ENCODE measurements at regions not wholly inside any gene's neighbourhood (a gene's known extent, or its start where the extent isn't known, plus 50 kb on each side); places are given as distances from the start of the nearest gene placed in this dataset.

DNA sequence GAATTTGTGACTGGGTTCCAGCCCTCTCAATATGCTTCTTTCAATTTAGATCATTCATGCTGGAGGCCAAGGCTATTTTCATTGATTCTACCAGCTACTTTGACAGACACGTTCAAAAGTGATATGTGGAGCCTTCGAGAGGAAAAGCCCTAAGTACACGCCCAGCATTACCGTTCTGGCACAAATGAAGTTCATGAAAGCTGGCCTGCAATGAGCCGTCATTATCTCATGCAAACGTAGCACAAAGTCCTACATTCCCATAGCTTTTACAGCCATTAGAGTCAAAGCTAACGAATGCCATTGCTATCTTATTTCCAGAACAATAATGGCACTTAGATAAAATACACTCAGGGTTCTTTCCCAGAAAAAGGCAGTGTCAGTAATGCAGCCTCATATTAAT is 1237.6 kb downstream of the EFNB2 start:
- no peak for DNase-seq (ENCODE audit: low spot score)

DNA sequence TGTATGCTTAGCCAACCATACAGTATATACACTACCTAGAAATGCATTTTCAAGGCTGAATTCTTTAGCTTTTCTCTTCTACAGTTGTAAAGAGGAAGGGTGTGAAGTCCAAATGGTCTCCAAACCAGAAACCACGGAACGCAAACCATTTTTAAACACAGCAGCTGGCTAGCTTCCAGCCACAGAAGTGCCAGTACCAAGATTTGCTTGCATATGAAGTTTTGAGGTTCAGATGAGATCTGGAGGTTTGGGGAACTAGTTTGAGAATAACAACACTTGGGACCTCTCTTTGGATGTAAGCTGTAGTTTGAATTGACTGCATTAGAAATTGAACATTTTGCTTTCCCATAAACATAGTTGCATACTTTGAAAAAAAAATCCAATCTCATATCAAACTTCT is 1243.5 kb downstream of the EFNB2 start:
- DNase-seq (ENCODE audit: low spot score) = no peak

DNA sequence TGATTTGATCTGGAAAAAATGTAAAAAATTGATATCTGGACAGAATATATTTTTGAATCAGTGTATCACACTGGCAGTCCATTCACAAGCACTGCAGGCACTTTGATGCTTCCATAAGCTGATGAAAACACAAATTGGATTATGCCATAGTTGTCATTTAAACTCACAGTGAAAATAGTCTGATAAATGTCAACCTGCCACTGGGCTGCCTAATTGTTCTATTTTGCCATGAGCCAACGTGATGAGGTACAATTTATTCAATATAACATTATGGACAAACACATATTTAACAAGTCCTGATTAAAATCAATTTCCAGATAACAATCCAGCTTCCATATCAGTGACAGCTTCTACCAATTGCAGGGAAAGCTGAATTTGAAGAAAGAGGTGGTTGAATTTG is 1244.9 kb downstream of the EFNB2 start:
- DNase-seq (ENCODE audit: low spot score) = no peak

DNA sequence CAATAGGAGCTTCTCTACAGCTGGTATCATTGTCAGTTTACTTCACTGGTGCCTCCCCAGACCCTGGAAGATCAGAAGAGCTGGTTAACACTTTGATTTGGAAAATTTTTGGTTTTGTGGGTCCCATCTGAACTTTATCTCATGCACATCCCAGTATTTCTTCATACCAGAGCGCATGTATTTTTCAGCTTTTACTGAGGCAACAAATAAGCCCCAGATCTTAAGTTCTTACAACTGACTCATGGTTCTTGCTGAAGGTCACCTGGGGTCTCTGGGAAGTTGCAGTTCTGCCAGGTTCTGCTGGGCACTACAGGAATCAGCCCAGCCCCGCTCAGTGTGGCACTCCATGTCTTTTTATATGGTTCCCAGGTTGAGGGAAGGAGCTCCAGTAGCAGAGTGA is 1249.9 kb downstream of the EFNB2 start:
- no peak for DNase-seq (ENCODE audit: low spot score)

DNA sequence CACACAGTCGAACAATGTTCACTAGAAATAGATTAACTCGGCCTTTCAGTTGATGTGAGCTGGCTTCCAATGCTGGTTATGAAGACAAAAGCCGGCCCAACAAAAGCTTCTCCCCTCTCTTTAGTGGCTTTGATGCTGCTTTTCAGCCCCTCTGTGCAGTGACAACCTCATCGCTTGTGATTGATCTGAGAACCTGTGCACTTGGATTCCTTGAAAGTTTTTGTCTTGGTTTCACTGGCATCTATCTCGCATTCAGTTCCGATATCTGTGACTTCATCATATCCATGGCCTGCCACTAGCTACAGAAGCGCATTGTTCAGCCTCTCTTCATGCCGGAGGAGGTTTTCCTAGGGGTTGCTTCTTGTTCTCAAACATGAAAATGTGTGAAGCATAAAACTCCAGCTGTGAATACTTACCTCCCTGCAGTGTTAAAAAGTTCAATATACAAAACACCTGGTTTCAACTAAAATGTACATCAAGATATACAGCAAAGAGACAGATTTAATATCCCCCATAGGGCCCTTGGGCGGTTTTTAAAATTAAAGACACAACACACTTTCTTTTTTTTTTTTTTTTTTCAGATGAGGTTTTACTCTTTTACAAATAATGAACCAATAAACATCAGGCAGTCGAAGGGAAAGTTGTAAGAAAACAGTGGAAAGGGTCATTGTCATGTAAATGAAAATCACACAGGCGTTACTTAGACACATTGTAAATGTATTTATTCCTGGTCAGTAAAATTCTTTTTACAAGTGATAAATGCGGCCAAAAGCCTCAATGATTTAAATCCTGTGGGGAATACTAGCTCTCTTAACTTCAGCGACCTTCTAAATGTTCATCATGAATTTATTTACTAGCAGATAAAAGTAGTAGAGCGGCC is 1252.8 kb downstream of the EFNB2 start:
- DNase-seq (ENCODE audit: low spot score) = no peak

DNA sequence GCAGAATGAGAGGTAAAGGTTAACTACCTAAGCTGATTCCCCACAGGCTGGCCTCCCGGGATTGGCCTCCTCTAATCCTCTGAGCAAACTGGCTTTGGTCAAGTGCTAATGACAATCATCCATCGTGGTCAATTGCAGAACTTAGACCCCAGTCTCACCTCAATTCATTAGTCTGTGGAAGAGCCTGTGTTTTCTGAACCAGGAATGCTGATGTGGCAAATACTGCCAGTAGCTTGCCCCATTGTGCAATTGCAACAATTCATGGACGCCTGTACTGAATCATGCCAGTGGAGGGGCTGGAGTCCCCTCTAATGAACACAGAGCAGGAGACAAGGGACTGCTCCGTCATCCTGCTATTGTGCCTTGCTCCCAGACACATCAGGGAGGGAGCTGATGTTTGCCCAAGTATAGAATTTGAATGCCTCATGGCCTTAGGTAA is 1256.5 kb downstream of the EFNB2 start:
- no peak for DNase-seq (ENCODE audit: low spot score)

DNA sequence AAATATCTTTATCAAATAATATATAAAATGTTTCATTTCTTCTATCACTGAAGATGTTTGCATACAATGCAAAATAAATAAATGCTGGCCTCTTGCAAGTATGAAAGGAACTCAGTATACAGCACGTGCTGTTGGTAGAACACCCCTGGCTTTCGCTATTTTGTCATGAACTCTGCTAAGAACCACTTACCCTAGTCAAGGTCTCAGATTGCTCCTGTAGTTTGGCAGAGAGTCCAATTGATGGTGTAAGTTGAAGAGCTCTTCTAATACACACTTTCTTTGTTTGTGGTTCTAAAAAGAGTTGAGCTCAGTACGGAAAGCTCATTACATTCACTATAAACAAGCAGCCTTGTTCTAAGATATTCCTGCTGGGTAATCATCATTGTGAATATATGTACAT is 1258.9 kb downstream of the EFNB2 start:
- DNase-seq (ENCODE audit: low spot score) = no peak

DNA sequence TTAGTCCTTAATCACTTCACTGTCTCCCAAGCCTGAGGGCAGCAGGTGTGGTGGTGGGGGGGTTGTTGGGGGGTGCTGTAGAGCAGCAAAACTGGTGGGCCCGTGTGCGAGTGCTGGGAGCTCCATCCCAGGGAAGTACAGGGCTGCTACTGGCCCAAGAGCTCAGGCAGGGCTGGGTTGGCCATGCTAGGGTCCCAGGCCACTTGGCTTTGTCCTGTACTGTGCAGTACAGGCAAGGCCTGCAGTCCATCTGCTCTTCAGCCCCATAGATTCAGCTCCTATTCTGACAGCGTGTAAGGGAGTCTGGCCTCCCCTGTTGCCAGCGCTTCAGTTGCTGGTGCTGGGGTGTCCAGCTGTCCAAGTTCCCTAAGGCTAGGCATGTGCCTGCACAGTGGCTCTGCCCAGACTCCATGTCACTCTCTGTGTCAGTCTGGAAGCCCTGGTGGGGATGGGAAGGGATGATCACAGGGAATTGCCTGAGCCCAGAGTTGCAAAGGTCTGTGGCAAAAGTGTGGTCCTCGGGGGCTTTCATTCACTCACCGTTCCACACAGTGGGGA is 1261.7 kb downstream of the EFNB2 start:
- no peak for DNase-seq (ENCODE audit: low spot score)

DNA sequence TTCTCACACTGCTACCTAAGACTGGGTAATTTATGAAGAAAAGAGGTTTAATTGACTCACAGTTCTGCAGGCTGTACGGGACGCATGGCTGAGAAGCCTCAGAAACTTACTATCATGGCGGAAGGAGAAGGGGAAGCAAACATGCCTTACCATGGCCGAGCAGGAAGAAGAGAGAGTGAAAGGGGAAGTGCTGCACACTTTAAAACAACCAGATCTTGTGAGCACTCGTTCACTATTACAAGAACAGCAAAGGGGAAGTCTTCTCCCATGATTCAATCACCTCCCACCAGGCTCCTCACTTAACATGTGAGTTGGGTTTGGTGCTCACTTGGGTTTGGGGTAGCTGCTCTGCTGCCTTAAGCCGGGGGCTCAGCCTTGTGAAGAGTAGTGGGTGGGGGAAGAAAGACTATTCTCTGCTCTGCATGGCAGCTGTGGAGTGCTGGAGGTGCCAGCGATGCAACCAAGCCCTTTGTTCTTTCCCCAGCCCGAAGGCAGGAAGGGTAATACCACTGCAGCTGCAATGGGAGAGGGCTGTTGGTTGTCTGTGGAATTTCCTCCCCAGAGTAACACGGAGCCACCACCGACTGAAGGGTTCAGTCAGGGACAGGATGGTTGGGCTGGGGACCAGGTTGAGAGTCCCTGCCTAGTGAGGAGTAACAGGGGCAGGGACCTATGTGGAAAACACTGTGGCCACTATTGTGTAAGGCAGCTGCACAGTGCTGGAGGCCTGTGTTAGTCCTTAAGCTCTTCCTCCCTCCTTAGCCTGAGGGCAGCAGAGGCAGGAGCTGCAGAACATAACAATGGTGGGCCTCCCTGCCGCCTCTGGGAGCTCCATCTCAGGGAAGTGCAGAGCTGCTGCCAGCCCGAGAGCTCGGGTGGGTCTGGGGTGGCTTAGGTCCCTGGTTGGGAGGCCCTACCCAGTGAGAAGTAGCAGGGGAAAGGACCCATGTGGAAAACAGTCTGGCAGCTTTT is 1262.5 kb downstream of the EFNB2 start:
- no peak for DNase-seq (ENCODE audit: low spot score)

DNA sequence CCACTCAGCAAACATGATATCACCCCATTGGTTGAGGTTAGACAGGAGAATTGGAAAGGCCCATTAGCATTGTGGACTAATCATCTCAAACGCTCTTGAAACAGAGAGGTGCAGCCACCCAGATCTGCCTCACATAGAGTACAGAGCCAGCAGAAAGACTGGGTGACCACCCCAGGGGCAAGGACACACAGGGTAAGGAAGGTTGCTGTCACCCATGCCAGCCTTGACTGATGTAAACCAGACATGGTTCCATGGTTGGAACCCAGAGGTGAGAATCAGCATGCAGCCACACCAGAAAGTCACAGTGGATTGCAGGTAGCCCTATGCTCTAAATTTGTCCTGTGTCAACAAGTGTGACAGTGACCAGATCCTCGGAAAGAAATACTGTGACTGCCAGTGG is 1268.8 kb downstream of the EFNB2 start:
- no peak for DNase-seq (ENCODE audit: low spot score)

DNA sequence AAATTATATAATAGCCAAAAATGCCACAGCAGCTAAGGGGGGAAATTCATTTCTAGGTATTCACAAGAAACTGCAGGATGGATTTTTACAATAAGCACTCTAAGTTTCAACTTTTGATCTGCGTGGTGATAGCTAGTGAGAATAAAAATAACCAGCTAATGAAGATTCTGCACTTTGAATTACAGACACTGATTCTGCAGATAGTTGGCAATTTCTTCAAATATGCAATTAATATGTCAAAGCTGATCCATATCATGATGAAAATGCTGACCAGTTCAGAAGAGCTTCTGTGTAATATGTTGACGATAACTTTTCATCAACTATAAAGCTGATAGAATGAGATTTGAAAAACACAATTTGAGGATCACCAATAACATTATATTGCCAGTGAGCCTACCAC is 1272.9 kb downstream of the EFNB2 start:
- no peak for DNase-seq (ENCODE audit: low spot score)

DNA sequence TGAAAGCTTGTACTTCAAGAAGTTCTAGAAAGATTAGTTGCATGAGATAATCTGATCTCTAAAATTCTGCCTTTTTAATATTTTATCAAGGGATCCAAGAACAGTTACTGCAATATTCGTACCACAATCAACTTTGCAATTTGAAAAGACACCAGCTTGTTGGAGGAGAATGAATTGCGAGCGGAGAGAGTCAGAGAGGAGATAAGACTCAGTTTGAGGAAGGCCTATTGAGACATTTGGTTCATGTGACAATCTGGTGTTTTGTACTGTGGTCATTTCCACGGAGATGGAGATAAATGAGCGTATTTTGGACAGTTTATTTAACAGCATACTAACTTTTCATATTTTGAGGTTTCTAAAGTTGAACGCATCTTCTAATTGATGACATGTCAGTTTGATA is 1276.0 kb downstream of the EFNB2 start:
- DNase-seq (ENCODE audit: low spot score) = no peak

DNA sequence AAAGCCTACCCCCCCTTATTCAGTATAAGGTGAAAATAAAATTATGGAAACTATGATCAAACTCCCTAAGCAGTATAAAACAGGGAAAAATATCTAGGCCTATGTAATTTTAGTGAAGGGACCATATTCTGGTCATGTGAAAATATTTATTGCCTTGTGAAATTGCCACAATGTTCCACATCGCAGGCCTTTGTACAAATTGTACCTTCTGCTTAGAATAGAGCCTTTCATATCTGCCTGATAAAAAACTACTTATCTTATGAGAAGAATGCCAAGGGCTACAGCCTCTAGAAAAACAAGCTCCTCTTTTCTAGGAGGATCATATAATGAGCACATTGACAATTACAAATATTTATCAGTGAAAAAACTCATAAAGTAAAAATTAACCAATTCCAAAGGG is 1280.0 kb downstream of the EFNB2 start:
- DNase-seq (ENCODE audit: low spot score) = no peak

DNA sequence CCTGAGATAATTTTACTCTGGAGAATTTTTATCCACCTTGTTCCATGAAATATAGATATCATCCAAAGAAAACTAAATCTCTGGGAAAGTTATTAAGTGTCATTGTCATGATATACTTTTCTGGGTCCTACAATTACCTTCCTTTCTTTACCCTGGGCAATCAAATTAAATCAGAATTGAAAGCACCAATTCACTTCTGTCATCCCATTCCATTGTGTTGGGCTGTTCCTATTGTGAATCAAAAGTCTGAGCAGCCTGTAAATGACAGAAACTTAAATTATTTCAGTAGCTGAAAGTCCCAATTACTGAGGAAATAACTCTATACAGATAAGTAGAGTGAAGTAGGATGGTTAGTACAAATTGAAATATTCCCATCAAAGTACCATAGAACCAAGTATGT is 1284.2 kb downstream of the EFNB2 start:
- no peak for DNase-seq (ENCODE audit: low spot score)

DNA sequence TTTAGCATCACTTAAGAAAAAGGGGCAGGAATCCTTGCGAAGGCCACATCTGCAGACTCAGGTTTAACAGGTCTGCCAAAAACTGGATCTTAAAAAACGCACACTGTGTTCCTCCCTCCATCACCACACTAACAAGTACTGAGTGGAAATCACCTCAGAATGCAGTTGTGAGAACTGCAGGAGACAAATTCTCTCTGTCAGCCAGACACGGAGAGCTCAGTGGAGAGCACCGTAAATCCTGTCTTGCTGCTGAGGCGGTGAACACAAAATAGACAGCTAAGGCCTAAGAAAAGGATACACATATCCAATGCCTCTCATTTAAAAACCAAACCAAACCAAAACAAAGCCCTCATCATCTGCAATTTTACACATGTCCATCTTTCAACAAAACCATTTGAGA is 1287.6 kb downstream of the EFNB2 start:
- DNase-seq (ENCODE audit: low spot score) = no peak

DNA sequence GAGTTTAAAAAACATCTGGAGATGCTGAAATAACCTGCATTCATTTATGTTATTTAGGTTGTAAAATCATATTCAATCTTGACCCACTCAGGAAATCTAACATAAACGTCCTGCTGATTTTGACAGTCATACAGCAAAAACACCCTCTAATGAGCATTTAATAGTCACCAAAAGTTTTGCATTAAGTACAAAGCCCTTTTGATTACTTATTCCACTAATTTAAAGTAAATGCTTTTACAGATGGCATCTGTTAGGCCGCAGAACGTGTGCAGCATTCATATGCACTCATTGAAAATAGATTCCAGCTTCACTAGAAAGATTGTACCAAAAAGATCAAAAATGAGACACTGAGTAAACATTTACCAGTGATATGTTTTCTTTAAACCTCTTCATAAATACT is 1295.1 kb downstream of the EFNB2 start:
- DNase-seq (ENCODE audit: low spot score) = no peak

DNA sequence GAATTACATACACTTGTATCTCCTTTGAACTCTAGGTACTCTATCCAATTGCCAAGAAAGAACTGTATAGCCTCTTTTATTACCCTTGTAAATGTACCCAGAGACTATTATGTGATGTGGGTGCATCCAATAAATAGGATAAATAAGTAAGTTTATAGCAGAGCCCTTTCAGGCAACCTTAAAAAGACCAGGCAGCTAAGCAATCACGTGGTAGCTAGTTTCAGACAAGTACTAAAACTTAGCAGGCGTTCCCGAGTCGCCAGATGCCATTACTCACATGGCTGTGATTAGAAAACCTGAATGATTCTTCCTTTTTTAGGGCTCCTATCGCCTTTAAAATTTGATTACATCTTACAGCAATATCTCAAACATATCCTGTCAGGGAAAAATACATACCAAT is 1303.0 kb downstream of the EFNB2 start:
- no peak for DNase-seq (ENCODE audit: low spot score)

DNA sequence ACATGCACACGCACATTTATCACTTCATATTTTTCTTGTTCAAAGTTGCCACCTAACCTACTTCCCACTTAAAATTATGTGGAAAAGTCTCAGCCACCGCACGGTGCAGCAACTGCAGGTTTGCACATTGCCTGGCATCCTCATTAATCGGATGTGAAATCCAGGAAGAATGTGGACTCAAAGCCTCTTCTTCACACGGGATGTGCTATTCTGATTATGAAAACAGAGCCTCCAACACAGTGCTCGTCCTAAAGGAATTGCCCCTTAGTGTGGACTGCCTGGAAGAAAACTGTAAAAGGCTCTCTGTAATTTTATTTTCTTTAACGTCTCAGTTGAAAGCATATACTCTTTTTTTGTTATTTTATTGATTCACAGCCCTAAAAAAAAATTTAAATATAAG is 1303.5 kb downstream of the EFNB2 start:
- DNase-seq (ENCODE audit: low spot score) = no peak

DNA sequence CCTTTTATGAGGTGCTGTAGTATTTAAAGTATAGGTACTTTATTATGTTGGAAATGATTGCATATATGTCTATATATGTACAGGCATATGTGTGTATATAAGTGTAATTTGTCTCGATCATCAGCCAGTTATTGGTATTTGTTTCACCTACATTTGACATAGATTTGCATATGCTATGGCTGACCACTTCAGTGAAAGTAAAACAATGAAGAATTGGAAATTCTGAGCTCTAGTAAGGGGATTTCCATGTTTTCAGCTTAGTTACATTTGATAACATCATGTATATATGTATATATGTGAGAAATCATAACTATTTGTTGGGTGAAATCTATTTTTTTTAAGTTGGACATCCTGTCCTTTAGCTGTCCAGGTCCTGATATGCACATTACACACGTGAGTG is 1303.9 kb downstream of the EFNB2 start:
- no peak for DNase-seq (ENCODE audit: low spot score)

DNA sequence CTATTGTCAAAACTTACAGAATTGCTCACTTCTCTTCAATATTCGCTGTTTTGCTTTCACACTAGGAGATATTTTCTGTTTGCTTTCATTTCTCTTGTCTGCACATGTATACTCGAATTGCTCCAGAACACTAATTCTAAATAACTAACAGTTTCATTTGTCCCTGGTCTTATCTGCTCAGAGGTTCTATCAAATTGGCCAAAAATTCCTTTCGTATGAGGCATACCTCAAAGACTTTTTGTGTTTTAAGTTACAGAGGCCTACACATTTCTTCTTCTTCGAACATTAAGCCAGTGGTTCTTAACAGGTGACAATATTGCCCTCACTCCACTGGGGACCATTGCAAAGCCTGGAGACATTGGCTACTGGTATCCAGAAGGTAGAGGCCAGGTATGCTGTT is 1314.6 kb downstream of the EFNB2 start:
- DNase-seq (ENCODE audit: low spot score) = no peak

DNA sequence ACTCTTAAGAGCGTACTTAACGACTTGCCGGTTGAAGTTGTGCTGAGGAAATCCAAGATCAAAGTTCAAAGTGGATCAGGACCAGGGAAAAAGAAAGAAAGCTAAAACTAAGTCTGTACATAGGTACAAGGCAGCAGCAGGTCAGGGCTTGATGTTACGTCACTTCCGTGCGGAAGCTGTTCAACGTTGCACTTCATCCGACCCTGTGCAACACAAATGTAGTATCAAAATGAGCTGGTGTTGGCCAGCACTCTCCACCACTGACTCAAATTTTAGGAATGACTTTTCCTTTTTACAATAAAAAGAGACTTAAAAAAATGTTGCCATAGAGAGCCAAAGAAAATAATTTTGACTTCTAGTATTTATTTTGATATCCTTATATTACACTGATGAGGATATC is 1315.4 kb downstream of the EFNB2 start:
- no peak for DNase-seq (ENCODE audit: low spot score)

DNA sequence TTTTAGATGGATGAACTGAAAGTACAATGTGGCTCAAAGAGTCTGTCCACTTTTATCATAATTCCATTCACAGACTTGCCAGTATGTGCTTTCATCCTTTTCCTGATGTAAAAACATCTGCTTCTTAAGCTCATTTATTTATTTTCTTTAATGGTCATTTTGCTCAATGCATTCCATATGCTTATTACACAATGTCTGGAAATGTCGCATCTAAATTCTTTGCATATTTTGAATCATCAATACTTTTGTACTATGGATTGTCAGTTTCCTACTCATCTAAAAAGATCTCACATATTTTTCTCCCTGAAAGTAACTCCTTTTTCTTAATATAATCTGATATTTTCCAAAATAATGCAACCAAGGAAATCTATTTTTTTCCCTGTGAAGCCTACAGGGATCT is 1315.8 kb downstream of the EFNB2 start:
- no peak for DNase-seq (ENCODE audit: low spot score)

DNA sequence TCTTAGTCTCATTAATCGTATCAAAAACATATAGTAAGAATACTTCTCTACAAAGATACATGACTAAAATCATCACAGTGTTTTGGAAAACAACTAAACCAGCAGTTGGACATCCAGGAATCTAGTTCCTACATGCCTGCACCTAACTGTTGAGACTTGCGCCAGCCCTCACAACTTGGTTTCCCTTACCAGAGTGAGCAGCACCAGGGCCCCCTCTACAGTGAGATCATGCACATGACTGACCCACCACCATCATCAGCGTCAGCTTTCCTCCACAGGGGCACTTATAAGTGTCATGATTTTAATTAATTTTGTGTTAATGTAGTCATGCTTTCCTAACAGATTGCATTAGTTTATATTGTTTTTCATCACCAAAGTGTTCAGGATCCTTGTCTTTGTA is 1322.0 kb downstream of the EFNB2 start:
- no peak for DNase-seq (ENCODE audit: low spot score)
